Peyer's patch (tissue), 4 donors: ENCODE measurements at regions not wholly inside any gene's neighbourhood (a gene's known extent, or its start where the extent isn't known, plus 50 kb on each side); places are given as distances from the start of the nearest gene placed in this dataset.

Experiments
- POLR2A ChIP-seq, 2 donors: fragments of 450-650 bp; IDR thresholded peaks; one replicate each; pipeline ENCODE4 v1.5.1; 2017; ENCODE audit warnings: antibody characterized with exemption in 2 of 2, mild to moderate bottlenecking in 2 of 2, moderate library complexity in 2 of 2
- TF ChIP-seq, protein P1 (sequence below), 6 experiments: fragments of 450-650 bp in 4 of 6; fragments of 200-600 bp in 2 of 6; sonication (generic) in 1 of 6; IDR thresholded peaks; one replicate each; pipeline ENCODE4 v1.5.1; 2017 to 2019; ENCODE audit warnings: antibody characterized with exemption in 6 of 6, mild to moderate bottlenecking in 3 of 6, moderate library complexity in 1 of 6

DNA sequence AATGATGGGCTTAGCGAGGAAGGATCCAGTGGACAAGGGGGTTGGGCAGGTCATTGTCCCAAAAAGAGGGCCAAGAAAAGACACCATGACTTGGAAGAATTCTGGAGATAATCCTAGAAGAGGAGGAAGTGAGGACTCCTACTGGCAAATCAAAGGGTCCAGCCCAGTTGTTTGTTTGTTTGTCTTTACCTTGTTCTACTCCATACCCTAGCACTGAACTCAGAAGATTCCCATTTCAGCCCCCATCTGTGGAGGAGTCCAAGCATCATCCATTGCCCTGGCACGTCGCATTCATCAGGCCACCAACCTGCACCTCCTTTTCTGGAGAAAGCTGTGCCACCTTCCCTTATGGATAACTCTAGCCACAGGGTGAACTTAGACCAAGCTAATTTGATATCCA lies 326.2 kb downstream of the EN1 start:
- TF ChIP-seq, protein P1, sequence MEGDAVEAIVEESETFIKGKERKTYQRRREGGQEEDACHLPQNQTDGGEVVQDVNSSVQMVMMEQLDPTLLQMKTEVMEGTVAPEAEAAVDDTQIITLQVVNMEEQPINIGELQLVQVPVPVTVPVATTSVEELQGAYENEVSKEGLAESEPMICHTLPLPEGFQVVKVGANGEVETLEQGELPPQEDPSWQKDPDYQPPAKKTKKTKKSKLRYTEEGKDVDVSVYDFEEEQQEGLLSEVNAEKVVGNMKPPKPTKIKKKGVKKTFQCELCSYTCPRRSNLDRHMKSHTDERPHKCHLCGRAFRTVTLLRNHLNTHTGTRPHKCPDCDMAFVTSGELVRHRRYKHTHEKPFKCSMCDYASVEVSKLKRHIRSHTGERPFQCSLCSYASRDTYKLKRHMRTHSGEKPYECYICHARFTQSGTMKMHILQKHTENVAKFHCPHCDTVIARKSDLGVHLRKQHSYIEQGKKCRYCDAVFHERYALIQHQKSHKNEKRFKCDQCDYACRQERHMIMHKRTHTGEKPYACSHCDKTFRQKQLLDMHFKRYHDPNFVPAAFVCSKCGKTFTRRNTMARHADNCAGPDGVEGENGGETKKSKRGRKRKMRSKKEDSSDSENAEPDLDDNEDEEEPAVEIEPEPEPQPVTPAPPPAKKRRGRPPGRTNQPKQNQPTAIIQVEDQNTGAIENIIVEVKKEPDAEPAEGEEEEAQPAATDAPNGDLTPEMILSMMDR (IDR thresholded peaks at IDR 0.05) = no peak
- no peak for TF ChIP-seq POLR2A (IDR thresholded peaks at IDR 0.05)
